Hypothalamus (tissue), 51 donors: ENCODE measurements at regions not wholly inside any gene's neighbourhood (a gene's known extent, or its start where the extent isn't known, plus 50 kb on each side); places are given as distances from the start of the nearest gene placed in this dataset.
A peak's percentile ranks its signal among the peaks of the same experiment; 100 is the strongest.

Experiments used
- DNase-seq, 51 donors: peaks; one replicate each; lab custom pipeline; 2025; lab: John Stamatoyannopoulos, UW

- no peak for DNase-seq
Measured at GRCh38 chr6:22621701-22622100, 52.3 kb downstream of the HDGFL1 start.

GRCh38 chr6:22622351-22622750 lies 53.0 kb downstream of the HDGFL1 start:
- no peak for DNase-seq

GRCh38 chr6:22622813-22623212 lies 53.4 kb downstream of the HDGFL1 start:
- no peak for DNase-seq

- DNase-seq: no peak
Measured at GRCh38 chr6:22627644-22628043, 58.3 kb downstream of the HDGFL1 start.

GRCh38 chr6:22631091-22631490 lies 61.7 kb downstream of the HDGFL1 start:
- no peak for DNase-seq

GRCh38 chr6:22632581-22633145 lies 63.3 kb downstream of the HDGFL1 start:
- no peak for DNase-seq

- no peak for DNase-seq
Measured at GRCh38 chr6:22636452-22636851, 67.1 kb downstream of the HDGFL1 start.

- DNase-seq: no peak
Measured at GRCh38 chr6:22637782-22638181, 68.4 kb downstream of the HDGFL1 start.

GRCh38 chr6:22638320-22638719 lies 69.0 kb downstream of the HDGFL1 start:
- no peak for DNase-seq

- DNase-seq: no peak
Measured at GRCh38 chr6:22642254-22642653, 72.9 kb downstream of the HDGFL1 start.

- DNase-seq: no peak
Measured at GRCh38 chr6:22643780-22644179, 74.4 kb downstream of the HDGFL1 start.

- DNase-seq: no peak
Measured at GRCh38 chr6:22647719-22648118, 78.4 kb downstream of the HDGFL1 start.

- no peak for DNase-seq
Measured at GRCh38 chr6:22651731-22652130, 82.4 kb downstream of the HDGFL1 start.

- DNase-seq: peak in 1 of 51 donors; percentile 58
Measured at GRCh38 chr6:22653980-22654610, 84.7 kb downstream of the HDGFL1 start.

GRCh38 chr6:22656706-22657351 lies 87.5 kb downstream of the HDGFL1 start:
- DNase-seq: no peak

- DNase-seq: peak in 32 of 51 donors; percentile 0 to 88 (median 38)
Measured at GRCh38 chr6:22657352-22657980, 88.1 kb downstream of the HDGFL1 start.

- no peak for DNase-seq
Measured at GRCh38 chr6:22658183-22658582, 88.8 kb downstream of the HDGFL1 start.

GRCh38 chr6:22658934-22659333 lies 89.6 kb downstream of the HDGFL1 start:
- no peak for DNase-seq

GRCh38 chr6:22664968-22665367 lies 95.6 kb downstream of the HDGFL1 start:
- no peak for DNase-seq

GRCh38 chr6:22666021-22666420 lies 96.7 kb downstream of the HDGFL1 start:
- no peak for DNase-seq

- DNase-seq: no peak
Measured at GRCh38 chr6:22666586-22666985, 97.2 kb downstream of the HDGFL1 start.

- no peak for DNase-seq
Measured at GRCh38 chr6:22667855-22668254, 98.5 kb downstream of the HDGFL1 start.
